ENCODE measurements at regions not wholly inside any gene's neighbourhood (a gene's known extent, or its start where the extent isn't known, plus 50 kb on each side); places are given as distances from the start of the nearest gene placed in this dataset.
"Not testable (repeated sequence)": the region's sequence is repeated elsewhere in the genome, so short reads cannot be mapped to it uniquely, and the experiment has no call there.

GRCh38 chr2:91597436-91597835 lies 2906.0 kb downstream of the RPIA start:
- not testable (repeated sequence) for H3K4me1 ChIP-seq (ENCODE audit: control insufficient read depth, insufficient read depth, low read length); H3K4me3 ChIP-seq (ENCODE audit: low read length in 2 of 2); H3K36me3 ChIP-seq (ENCODE audit: control insufficient read depth in 2 of 2, insufficient read depth in 2 of 2, low read length in 2 of 2); H3K9me3 ChIP-seq (ENCODE audit: control insufficient read depth in 2 of 2, low read length in 2 of 2); H3K27ac ChIP-seq (ENCODE audit: low read length); H3K27me3 ChIP-seq (ENCODE audit: control insufficient read depth in 1 of 2, insufficient read depth in 2 of 2, low read length in 2 of 2); H3K9ac ChIP-seq (ENCODE audit: low read length in 2 of 2)

- not testable (repeated sequence) for H3K4me1 ChIP-seq (ENCODE audit: control insufficient read depth, insufficient read depth, low read length); H3K27me3 ChIP-seq (ENCODE audit: control insufficient read depth in 1 of 2, insufficient read depth in 2 of 2, low read length in 2 of 2); H3K9ac ChIP-seq (ENCODE audit: low read length in 2 of 2); H3K4me3 ChIP-seq (ENCODE audit: low read length in 2 of 2); H3K9me3 ChIP-seq (ENCODE audit: control insufficient read depth in 2 of 2, low read length in 2 of 2); H3K36me3 ChIP-seq (ENCODE audit: control insufficient read depth in 2 of 2, insufficient read depth in 2 of 2, low read length in 2 of 2); H3K27ac ChIP-seq (ENCODE audit: low read length)
These were observed 2907.0 kb downstream of the RPIA start for GRCh38 chr2:91598519-91598918.

DNA sequence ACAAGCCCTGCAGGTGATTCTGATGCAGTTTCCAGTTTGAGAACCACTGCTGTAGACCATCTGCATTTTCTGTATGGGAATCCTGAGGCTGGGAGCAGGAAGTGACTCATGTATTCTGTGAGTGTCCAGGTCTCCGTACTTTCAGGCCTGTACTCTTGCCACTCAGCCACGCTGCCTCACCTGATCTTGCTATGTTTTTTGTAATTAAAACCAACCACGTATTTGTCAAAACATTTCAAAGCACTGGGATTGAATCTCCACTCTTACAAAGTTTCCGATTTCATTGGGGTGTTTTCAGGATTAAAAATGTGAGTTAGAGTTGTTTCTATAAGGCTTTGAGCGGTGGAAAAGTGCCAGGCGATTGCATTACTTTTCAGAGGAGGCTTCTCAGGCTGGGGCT lies 2907.5 kb downstream of the RPIA start:
- H3K27me3 ChIP-seq (ENCODE audit: control insufficient read depth in 1 of 2, insufficient read depth in 2 of 2, low read length in 2 of 2); H3K27ac ChIP-seq (ENCODE audit: low read length); H3K4me3 ChIP-seq (ENCODE audit: low read length in 2 of 2); H3K36me3 ChIP-seq (ENCODE audit: control insufficient read depth in 2 of 2, insufficient read depth in 2 of 2, low read length in 2 of 2); H3K9me3 ChIP-seq (ENCODE audit: control insufficient read depth in 2 of 2, low read length in 2 of 2); H3K4me1 ChIP-seq (ENCODE audit: control insufficient read depth, insufficient read depth, low read length); H3K9ac ChIP-seq (ENCODE audit: low read length in 2 of 2): not testable (repeated sequence)

- H3K9ac ChIP-seq (ENCODE audit: low read length in 2 of 2); H3K27me3 ChIP-seq (ENCODE audit: control insufficient read depth in 1 of 2, insufficient read depth in 2 of 2, low read length in 2 of 2); H3K27ac ChIP-seq (ENCODE audit: low read length); H3K36me3 ChIP-seq (ENCODE audit: control insufficient read depth in 2 of 2, insufficient read depth in 2 of 2, low read length in 2 of 2); H3K9me3 ChIP-seq (ENCODE audit: control insufficient read depth in 2 of 2, low read length in 2 of 2); H3K4me1 ChIP-seq (ENCODE audit: control insufficient read depth, insufficient read depth, low read length); H3K4me3 ChIP-seq (ENCODE audit: low read length in 2 of 2): not testable (repeated sequence)
These were observed 2911.4 kb downstream of the RPIA start for GRCh38 chr2:91602860-91603259.

DNA sequence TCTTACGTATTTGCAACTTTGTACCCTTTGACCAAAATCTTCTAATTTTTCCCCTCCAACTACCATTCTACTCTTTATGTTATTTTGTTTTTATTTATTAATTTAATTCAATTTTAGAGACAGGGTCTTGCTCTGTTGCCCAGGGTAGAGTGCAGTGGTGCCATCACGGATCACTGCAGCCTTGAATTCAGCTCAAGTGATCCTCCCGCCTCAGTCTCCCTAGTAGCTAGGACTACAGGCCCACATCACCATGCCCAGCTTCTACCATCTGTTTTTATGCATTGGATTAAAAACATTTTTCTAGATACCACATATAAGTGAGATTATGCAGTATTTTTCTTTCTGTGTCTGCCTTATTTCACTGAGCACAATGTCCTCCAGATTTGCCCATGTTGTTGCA lies 2912.5 kb downstream of the RPIA start:
- not testable (repeated sequence) for H3K36me3 ChIP-seq (ENCODE audit: control insufficient read depth in 2 of 2, insufficient read depth in 2 of 2, low read length in 2 of 2); H3K9me3 ChIP-seq (ENCODE audit: control insufficient read depth in 2 of 2, low read length in 2 of 2); H3K4me3 ChIP-seq (ENCODE audit: low read length in 2 of 2); H3K27ac ChIP-seq (ENCODE audit: low read length); H3K9ac ChIP-seq (ENCODE audit: low read length in 2 of 2); H3K4me1 ChIP-seq (ENCODE audit: control insufficient read depth, insufficient read depth, low read length); H3K27me3 ChIP-seq (ENCODE audit: control insufficient read depth in 1 of 2, insufficient read depth in 2 of 2, low read length in 2 of 2)

DNA sequence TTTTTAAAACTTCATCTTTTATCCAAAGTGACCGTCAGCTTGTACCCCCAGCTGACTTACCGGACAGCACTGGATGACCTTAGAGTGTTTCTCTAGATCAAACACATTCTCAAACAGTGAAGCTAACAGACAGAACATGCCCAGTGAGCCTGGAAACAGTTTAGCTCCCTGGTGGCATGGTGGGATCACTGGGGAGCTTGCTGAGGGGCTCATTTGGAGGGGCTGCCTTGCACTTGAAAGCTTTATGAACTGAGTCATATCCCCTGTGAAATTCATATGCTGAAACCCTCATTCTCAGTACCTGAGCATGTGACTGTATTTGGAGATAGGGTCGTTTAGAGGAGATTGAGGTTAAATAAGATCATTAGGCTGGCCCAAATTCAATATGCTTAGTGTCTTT lies 2913.2 kb downstream of the RPIA start:
- H3K27me3 ChIP-seq (ENCODE audit: control insufficient read depth in 1 of 2, insufficient read depth in 2 of 2, low read length in 2 of 2); H3K9me3 ChIP-seq (ENCODE audit: control insufficient read depth in 2 of 2, low read length in 2 of 2); H3K27ac ChIP-seq (ENCODE audit: low read length); H3K9ac ChIP-seq (ENCODE audit: low read length in 2 of 2); H3K4me1 ChIP-seq (ENCODE audit: control insufficient read depth, insufficient read depth, low read length); H3K36me3 ChIP-seq (ENCODE audit: control insufficient read depth in 2 of 2, insufficient read depth in 2 of 2, low read length in 2 of 2); H3K4me3 ChIP-seq (ENCODE audit: low read length in 2 of 2): not testable (repeated sequence)

GRCh38 chr2:91623739-91624138 lies 2932.3 kb downstream of the RPIA start:
- H3K4me1 ChIP-seq (ENCODE audit: control insufficient read depth, insufficient read depth, low read length); H3K27me3 ChIP-seq (ENCODE audit: control insufficient read depth in 1 of 2, insufficient read depth in 2 of 2, low read length in 2 of 2); H3K27ac ChIP-seq (ENCODE audit: low read length); H3K36me3 ChIP-seq (ENCODE audit: control insufficient read depth in 2 of 2, insufficient read depth in 2 of 2, low read length in 2 of 2); H3K9ac ChIP-seq (ENCODE audit: low read length in 2 of 2); H3K9me3 ChIP-seq (ENCODE audit: control insufficient read depth in 2 of 2, low read length in 2 of 2); H3K4me3 ChIP-seq (ENCODE audit: low read length in 2 of 2): not testable (repeated sequence)

GRCh38 chr2:91628471-91628870 lies 2937.0 kb downstream of the RPIA start:
- H3K36me3 ChIP-seq (ENCODE audit: control insufficient read depth in 2 of 2, insufficient read depth in 2 of 2, low read length in 2 of 2); H3K27ac ChIP-seq (ENCODE audit: low read length); H3K4me1 ChIP-seq (ENCODE audit: control insufficient read depth, insufficient read depth, low read length); H3K4me3 ChIP-seq (ENCODE audit: low read length in 2 of 2); H3K27me3 ChIP-seq (ENCODE audit: control insufficient read depth in 1 of 2, insufficient read depth in 2 of 2, low read length in 2 of 2); H3K9ac ChIP-seq (ENCODE audit: low read length in 2 of 2); H3K9me3 ChIP-seq (ENCODE audit: control insufficient read depth in 2 of 2, low read length in 2 of 2): not testable (repeated sequence)

DNA sequence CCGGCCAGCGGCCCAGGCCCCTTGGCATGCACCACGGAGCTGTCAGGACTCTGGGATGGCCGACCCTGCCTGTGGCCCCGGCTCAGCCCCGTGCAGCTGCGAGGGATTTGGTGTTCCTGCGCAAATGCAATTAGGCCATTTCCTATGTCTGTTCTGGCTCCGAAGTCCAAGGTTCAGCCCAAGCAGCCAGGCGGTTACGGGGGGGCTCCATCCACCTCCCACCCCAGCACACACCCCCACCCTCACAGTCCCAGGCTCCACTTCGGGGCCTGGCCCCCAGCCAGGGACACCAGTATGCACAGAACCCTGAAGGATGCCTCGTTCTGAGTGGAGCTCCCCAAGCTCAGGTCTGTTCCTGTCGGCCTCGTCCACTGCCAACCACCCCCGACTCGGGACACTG lies 2965.7 kb downstream of the RPIA start:
- H3K9me3 ChIP-seq (ENCODE audit: control insufficient read depth in 2 of 2, low read length in 2 of 2); H3K36me3 ChIP-seq (ENCODE audit: control insufficient read depth in 2 of 2, insufficient read depth in 2 of 2, low read length in 2 of 2); H3K9ac ChIP-seq (ENCODE audit: low read length in 2 of 2); H3K4me1 ChIP-seq (ENCODE audit: control insufficient read depth, insufficient read depth, low read length); H3K4me3 ChIP-seq (ENCODE audit: low read length in 2 of 2); H3K27ac ChIP-seq (ENCODE audit: low read length); H3K27me3 ChIP-seq (ENCODE audit: control insufficient read depth in 1 of 2, insufficient read depth in 2 of 2, low read length in 2 of 2): not testable (repeated sequence)

DNA sequence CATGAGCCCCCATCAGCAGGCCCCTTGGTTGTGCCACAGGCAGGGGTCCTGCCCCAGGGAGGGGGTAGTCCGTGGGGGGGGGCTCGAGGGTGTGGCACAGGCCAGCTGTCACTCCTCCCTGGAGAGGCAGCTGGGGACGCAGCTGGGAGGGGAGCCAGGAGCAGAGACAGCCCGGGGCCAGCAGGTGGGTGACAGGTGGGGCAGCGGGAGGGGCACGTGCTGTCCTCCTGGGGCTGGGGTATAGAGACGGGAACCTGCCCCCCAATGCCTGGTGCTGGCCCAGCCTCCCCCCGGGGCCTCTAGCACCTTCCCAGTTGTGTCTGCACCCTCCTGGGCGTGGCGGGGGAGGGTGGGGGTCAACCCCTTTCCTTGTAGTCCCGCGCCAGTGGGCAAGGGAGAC lies 2966.9 kb downstream of the RPIA start:
- H3K9ac ChIP-seq (ENCODE audit: low read length in 2 of 2); H3K9me3 ChIP-seq (ENCODE audit: control insufficient read depth in 2 of 2, low read length in 2 of 2); H3K4me1 ChIP-seq (ENCODE audit: control insufficient read depth, insufficient read depth, low read length); H3K4me3 ChIP-seq (ENCODE audit: low read length in 2 of 2); H3K27ac ChIP-seq (ENCODE audit: low read length); H3K27me3 ChIP-seq (ENCODE audit: control insufficient read depth in 1 of 2, insufficient read depth in 2 of 2, low read length in 2 of 2); H3K36me3 ChIP-seq (ENCODE audit: control insufficient read depth in 2 of 2, insufficient read depth in 2 of 2, low read length in 2 of 2): not testable (repeated sequence)

GRCh38 chr2:91659189-91659916 lies 2967.9 kb downstream of the RPIA start:
- not testable (repeated sequence) for H3K9me3 ChIP-seq (ENCODE audit: control insufficient read depth in 2 of 2, low read length in 2 of 2); H3K27ac ChIP-seq (ENCODE audit: low read length); H3K9ac ChIP-seq (ENCODE audit: low read length in 2 of 2); H3K4me1 ChIP-seq (ENCODE audit: control insufficient read depth, insufficient read depth, low read length); H3K27me3 ChIP-seq (ENCODE audit: control insufficient read depth in 1 of 2, insufficient read depth in 2 of 2, low read length in 2 of 2); H3K36me3 ChIP-seq (ENCODE audit: control insufficient read depth in 2 of 2, insufficient read depth in 2 of 2, low read length in 2 of 2)
- H3K4me3 ChIP-seq (ENCODE audit: low read length in 2 of 2) = peak overlapping the region in 1 of 2 donors; percentile 35

DNA sequence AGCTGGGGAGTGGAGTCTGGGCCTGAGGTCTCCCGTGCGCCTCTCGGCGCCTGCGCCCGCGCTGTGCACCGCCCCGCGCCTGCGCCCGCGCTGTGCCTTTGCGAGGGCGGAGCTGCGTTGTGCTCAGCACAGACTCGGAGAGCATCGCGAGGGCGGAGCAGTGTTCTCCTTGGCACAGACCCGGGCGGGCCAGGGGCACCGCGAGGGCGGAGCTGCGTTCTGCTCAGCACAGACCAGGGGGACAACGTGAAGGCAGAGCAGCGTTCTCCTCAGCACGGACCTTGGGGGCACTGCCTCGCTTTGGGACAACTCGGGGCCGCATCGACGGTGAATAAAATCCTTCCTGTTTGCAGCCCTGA lies 2968.4 kb downstream of the RPIA start:
- H3K27ac ChIP-seq (ENCODE audit: low read length); H3K9ac ChIP-seq (ENCODE audit: low read length in 2 of 2); H3K36me3 ChIP-seq (ENCODE audit: control insufficient read depth in 2 of 2, insufficient read depth in 2 of 2, low read length in 2 of 2); H3K9me3 ChIP-seq (ENCODE audit: control insufficient read depth in 2 of 2, low read length in 2 of 2); H3K27me3 ChIP-seq (ENCODE audit: control insufficient read depth in 1 of 2, insufficient read depth in 2 of 2, low read length in 2 of 2); H3K4me1 ChIP-seq (ENCODE audit: control insufficient read depth, insufficient read depth, low read length): not testable (repeated sequence)
- peak overlapping the region in 1 of 2 donors; percentile 64 for H3K4me3 ChIP-seq (ENCODE audit: low read length in 2 of 2)

Measured in stomach smooth muscle (tissue), 2 donors.